ENCODE measurements at regions not wholly inside any gene's neighbourhood (a gene's known extent, or its start where the extent isn't known, plus 50 kb on each side); places are given as distances from the start of the nearest gene placed in this dataset.

GRCh38 chr16:13798211-13798610, 121.7 kb upstream of the ERCC4 start:
- DNase-seq (no peak), ATAC-seq (ENCODE audit: insufficient read depth, low read depth) (no peak)
- Histone ChIP-seq H3K36me3 (ENCODE audit: insufficient read depth, low read length) (no peaks in the 10 kb centered on the region), H3K4me1 (ENCODE audit: insufficient read depth, low read length) (no peaks in the 10 kb centered on the region), H2AFZ (ENCODE audit: low read depth, low read length) (no peak overlapping the region), H3K9me3 (ENCODE audit: insufficient read depth, low read length, severe bottlenecking) (no peaks in the 10 kb centered on the region), H4K20me1 (ENCODE audit: insufficient read depth, low read length) (no peaks in the 10 kb centered on the region), H3K27ac (ENCODE audit: low read length) (no peak overlapping the region), H3K9ac (ENCODE audit: low read depth, low read length) (no peak overlapping the region), H3K4me3 (ENCODE audit: low read depth in 1 of 2, low read length in 2 of 2) (no peak overlapping the region), H3K79me2 (ENCODE audit: insufficient read depth, low read length) (no peaks in the 10 kb centered on the region), H3K27me3 (ENCODE audit: insufficient read depth, low read length, poor library complexity) (no peaks in the 10 kb centered on the region), H3K4me2 (ENCODE audit: insufficient read depth, low read length) (no peak overlapping the region)
- TF ChIP-seq EZH2 (IDR thresholded peaks at IDR 0.05; ENCODE audit: borderline replicate concordance, low read depth, low read length, severe bottlenecking) (no peak), CTCF (IDR thresholded peaks at IDR 0.05; ENCODE audit: borderline replicate concordance, extremely low read depth, low read length, poor library complexity, severe bottlenecking) (no peak)

GRCh38 chr16:13803974-13804373, 116.0 kb upstream of the ERCC4 start:
- Histone ChIP-seq H3K36me3 (ENCODE audit: insufficient read depth, low read length) (no peaks in the 10 kb centered on the region), H3K9ac (ENCODE audit: low read depth, low read length) (no peak overlapping the region), H3K4me1 (ENCODE audit: insufficient read depth, low read length) (no peaks in the 10 kb centered on the region), H3K4me2 (ENCODE audit: insufficient read depth, low read length) (no peak overlapping the region), H2AFZ (ENCODE audit: low read depth, low read length) (no peak overlapping the region), H3K9me3 (ENCODE audit: insufficient read depth, low read length, severe bottlenecking) (no peaks in the 10 kb centered on the region), H4K20me1 (ENCODE audit: insufficient read depth, low read length) (no peaks in the 10 kb centered on the region), H3K79me2 (ENCODE audit: insufficient read depth, low read length) (no peaks in the 10 kb centered on the region), H3K27ac (ENCODE audit: low read length) (no peak overlapping the region), H3K4me3 (ENCODE audit: low read depth in 1 of 2, low read length in 2 of 2) (no peak overlapping the region), H3K27me3 (ENCODE audit: insufficient read depth, low read length, poor library complexity) (no peaks in the 10 kb centered on the region)
- TF ChIP-seq EZH2 (IDR thresholded peaks at IDR 0.05; ENCODE audit: borderline replicate concordance, low read depth, low read length, severe bottlenecking) (no peak), CTCF (IDR thresholded peaks at IDR 0.05; ENCODE audit: borderline replicate concordance, extremely low read depth, low read length, poor library complexity, severe bottlenecking) (no peak)
- no peak for DNase-seq
- no peak for ATAC-seq (ENCODE audit: insufficient read depth, low read depth)

- Histone ChIP-seq H4K20me1 (ENCODE audit: insufficient read depth, low read length) (no peaks in the 10 kb centered on the region), H3K9ac (ENCODE audit: low read depth, low read length) (no peak overlapping the region), H3K36me3 (ENCODE audit: insufficient read depth, low read length) (no peaks in the 10 kb centered on the region), H3K27me3 (ENCODE audit: insufficient read depth, low read length, poor library complexity) (no peaks in the 10 kb centered on the region), H3K9me3 (ENCODE audit: insufficient read depth, low read length, severe bottlenecking) (no peaks in the 10 kb centered on the region), H3K79me2 (ENCODE audit: insufficient read depth, low read length) (no peaks in the 10 kb centered on the region), H3K4me3 (ENCODE audit: low read depth in 1 of 2, low read length in 2 of 2) (no peak overlapping the region), H3K27ac (ENCODE audit: low read length) (no peak overlapping the region), H2AFZ (ENCODE audit: low read depth, low read length) (no peak overlapping the region), H3K4me1 (ENCODE audit: insufficient read depth, low read length) (no peaks in the 10 kb centered on the region), H3K4me2 (ENCODE audit: insufficient read depth, low read length) (no peak overlapping the region)
- ATAC-seq (ENCODE audit: insufficient read depth, low read depth) (no peak), DNase-seq (no peak)
- TF ChIP-seq CTCF (IDR thresholded peaks at IDR 0.05; ENCODE audit: borderline replicate concordance, extremely low read depth, low read length, poor library complexity, severe bottlenecking) (no peak), EZH2 (IDR thresholded peaks at IDR 0.05; ENCODE audit: borderline replicate concordance, low read depth, low read length, severe bottlenecking) (no peak)
Observed at GRCh38 chr16:13805951-13806350, 114.0 kb upstream of the ERCC4 start.

- Histone ChIP-seq H3K9me3 (ENCODE audit: insufficient read depth, low read length, severe bottlenecking) (no peaks in the 10 kb centered on the region), H2AFZ (ENCODE audit: low read depth, low read length) (no peak overlapping the region), H3K27ac (ENCODE audit: low read length) (no peak overlapping the region), H3K27me3 (ENCODE audit: insufficient read depth, low read length, poor library complexity) (no peaks in the 10 kb centered on the region), H3K4me3 (ENCODE audit: low read depth in 1 of 2, low read length in 2 of 2) (no peak overlapping the region), H3K79me2 (ENCODE audit: insufficient read depth, low read length) (no peaks in the 10 kb centered on the region), H4K20me1 (ENCODE audit: insufficient read depth, low read length) (no peaks in the 10 kb centered on the region), H3K4me2 (ENCODE audit: insufficient read depth, low read length) (no peak overlapping the region), H3K4me1 (ENCODE audit: insufficient read depth, low read length) (no peaks in the 10 kb centered on the region), H3K36me3 (ENCODE audit: insufficient read depth, low read length) (no peaks in the 10 kb centered on the region), H3K9ac (ENCODE audit: low read depth, low read length) (no peak overlapping the region)
- no peak for TF ChIP-seq EZH2 (IDR thresholded peaks at IDR 0.05; ENCODE audit: borderline replicate concordance, low read depth, low read length, severe bottlenecking)
- no peak for ATAC-seq (ENCODE audit: insufficient read depth, low read depth)
- no peak for DNase-seq
Observed at GRCh38 chr16:13806671-13807070, 113.3 kb upstream of the ERCC4 start.
